GM19467 (cell line): ENCODE measurements at regions not wholly inside any gene's neighbourhood (a gene's known extent, or its start where the extent isn't known, plus 50 kb on each side); places are given as distances from the start of the nearest gene placed in this dataset.

Experiments used
- ATAC-seq: cut with Tn5 transposase; IDR thresholded peaks from one replicate; pipeline ENCODE4 v1.9.1; 2021; ENCODE audit warnings: mild to moderate bottlenecking, moderate library complexity; ENCODE audit not compliant: unreplicated experiment

DNA sequence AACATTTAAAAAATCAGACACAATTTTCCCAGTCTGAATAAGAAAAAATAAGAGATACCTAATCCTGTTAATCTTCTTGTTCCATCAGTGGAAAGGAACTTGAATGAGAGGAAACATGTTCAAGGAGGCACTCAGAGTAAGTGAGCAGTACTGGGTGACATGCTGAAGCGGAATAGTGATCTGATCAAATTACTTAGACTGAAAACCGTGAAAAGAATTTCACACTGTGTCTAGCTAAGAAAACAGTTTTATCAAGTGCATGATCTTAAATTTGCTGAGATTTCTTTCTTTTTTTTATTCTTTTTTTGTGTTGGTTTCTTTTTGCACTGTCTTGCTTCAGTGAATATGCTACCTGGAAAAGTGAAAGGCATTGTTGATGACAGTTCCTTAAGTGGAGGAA is 249.5 kb upstream of the SLC10A2 start:
- ATAC-seq, result no peak

DNA sequence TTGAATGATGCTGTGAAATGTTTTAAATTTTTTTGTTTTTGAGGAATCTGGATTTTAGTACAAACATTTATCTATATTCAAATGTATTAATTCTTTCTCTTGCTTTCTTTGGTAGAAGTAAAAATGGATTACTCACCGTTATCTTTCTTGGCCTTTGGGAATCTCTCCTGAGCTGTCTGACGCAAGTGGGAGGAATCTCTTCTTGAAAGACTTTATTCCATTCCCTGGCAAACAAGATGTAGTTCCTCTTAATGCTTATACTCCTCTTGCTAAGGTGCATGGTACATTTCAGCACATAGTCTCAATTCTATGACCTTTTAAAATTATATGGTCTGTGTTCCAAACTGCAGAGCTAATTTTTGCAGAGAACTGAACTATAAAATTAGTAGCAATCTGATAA is 246.2 kb upstream of the SLC10A2 start:
- ATAC-seq, result no peak

- no peak for ATAC-seq
These were observed 242.4 kb upstream of the SLC10A2 start for GRCh38 chr13:103308667-103309066.

DNA sequence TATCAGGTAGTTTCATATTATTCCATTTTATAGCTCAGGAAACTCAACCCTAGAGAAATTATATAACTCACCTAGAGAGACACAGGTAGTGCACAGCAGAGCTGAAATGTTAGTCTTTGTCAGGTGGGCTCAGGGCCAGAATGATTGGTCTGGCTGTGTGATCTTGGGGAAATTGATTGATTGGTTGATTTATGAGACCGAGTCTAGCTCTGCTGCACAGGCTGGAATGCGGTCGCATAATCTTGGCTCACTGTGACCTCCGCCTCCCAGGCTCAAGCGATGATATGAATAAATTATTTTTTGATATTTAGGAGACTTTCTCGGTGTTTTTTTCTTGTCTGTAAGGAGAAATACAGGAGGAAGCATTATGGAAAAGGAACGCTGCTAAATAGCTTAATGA is 239.9 kb upstream of the SLC10A2 start:
- no peak for ATAC-seq

- ATAC-seq, result no peak
These were observed 236.9 kb upstream of the SLC10A2 start for GRCh38 chr13:103303078-103303651.

DNA sequence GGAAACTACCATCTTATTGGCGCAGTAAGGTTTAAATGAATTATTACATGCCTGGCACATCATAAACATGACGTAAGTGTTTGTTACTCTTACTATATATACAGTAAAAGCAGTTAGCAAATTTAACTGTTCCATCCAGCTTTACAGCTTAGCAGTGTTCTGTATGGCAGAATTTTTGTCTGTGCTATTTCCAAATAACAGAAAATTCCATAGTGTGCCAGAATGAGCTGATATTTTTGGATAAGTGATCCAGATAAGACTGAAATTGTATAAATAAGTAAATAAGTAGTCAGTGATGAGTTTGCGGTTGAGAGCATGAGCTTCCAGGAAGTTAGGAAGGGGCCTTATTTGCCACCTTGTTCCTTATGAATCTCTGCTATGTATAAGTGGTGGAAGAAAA is 236.5 kb upstream of the SLC10A2 start:
- no peak for ATAC-seq

DNA sequence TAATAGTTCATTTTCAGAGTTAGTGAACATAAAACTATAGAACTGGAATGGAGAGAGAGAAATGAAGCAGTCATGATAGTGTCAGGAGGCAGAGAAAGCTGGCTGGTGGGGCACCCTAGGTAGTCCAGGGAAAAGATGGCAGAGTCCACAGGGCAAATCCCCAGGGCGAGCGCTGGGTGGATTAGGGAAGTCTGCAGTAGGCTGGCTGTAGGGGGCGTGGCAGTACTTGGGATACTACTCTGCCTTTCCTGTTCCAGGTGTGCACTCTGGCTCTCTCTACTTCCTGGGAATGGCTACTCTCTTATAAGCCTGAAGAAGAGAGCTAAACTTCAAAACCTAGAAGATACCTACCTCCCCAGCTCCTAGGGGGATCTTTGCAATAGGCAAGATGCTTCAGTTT is 232.9 kb upstream of the SLC10A2 start:
- ATAC-seq, result no peak

DNA sequence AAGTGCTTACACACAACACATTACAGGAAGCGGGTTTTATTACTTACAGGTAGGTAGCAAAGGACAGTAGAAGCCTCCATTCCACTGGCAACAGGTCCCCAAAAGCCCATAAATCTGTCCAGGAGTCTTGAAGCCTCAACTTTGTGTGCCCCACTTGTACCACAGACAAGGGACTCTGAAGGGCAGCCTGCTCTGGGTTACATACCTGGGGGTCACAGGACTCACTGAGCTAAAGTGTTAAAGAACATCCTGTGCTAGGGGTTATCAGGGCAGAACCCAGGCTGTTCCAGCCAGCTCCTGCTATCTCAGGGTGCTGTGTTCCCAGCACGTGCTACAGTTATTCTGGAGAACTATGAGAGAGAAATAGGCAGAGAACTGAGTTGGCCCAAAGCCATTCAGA is 230.9 kb upstream of the SLC10A2 start:
- ATAC-seq, result no peak

- ATAC-seq, result no peak
These were observed 225.8 kb upstream of the SLC10A2 start for GRCh38 chr13:103291798-103292572.

DNA sequence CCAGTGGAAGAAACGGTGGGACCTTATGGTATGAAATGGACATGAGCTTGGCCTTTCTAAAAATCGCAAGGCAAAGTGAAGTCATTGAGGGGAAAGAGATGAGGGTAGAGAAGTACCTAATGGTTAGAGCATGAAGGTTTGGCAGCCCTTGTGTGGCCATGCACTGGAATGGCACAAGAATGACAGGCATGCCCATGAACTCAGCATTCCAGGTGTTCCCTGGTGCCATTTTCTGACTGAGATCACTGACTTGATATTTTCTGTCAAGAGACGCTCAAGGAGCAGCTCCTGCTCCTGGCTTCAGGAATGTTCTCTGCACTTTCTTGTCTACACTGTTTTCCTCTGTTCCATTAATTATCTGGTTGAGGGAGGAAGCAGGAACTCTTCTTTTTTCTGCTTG is 225.0 kb upstream of the SLC10A2 start:
- ATAC-seq, result no peak

DNA sequence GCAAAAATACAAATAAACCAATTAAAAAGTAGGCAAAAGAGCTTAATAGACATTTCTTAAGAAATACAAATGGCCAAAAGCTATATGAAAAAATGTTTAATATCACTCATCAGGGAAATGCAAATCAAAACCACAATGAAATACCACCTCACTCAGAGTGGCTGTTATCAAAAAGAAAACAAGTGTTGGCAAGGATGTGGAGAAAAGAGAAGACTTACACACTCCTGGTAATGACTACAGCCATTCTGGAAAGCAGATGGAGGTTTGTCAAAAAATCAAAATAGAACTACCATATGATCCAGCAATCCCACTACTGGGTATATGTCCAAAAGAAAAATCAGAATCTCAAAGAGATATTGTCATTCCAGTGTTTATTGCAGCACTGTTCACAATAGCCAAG is 223.5 kb upstream of the SLC10A2 start:
- ATAC-seq, result no peak

DNA sequence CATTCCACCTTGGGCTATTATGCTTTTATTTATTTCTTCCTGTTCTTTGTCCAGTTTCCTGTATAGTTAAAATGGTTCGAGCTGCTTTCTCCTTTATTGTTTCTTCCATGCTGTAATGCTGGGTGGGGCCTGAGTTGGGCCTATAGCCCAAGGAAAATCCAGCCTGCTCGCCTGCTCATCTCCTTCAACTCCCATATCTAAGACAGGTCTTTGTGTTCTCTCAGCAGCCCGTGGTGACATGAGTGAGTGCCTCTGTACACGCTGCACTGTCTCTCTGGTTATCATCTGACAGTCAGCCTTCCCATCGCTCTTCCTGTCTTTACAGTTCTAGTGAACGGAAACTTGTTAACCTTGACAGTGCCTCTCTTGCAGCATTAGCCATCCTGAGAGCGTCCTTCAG is 221.9 kb upstream of the SLC10A2 start:
- no peak for ATAC-seq

DNA sequence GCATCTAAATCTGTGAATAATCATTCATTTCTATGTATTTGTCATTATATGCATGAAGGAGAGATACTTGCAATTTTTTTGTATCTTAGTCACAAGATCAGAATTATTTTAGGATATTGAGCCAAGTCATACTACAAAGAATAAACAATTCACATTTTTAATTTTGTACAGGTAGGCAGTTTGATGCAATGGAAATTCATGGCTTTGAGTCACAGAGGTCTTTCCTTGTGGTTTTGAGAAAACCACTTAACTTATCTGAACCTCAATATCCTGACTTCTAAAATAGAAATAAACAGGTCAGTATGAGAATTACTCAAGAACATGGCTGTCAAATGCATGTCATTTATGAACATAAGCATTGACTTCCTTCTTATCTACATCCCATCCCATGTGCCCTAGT is 221.4 kb upstream of the SLC10A2 start:
- no peak for ATAC-seq

DNA sequence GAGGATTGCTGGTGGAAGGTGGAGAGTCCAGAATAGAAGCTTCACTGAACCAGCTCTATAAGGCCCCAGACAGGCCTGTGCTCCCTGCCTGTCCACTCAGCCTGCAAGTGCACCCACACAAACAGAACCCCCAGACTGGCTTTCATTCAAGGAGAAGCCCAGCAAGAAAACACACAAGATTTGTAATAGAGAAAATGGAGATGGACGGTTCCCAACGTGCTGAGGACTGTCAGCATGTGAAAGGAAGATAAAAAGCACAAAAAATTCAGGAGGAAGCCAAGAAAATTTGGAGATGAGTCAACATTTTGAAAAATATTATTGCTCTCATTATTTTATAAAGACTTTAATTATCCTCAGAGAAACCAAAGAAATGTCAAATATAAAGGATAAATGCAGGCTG is 218.2 kb upstream of the SLC10A2 start:
- ATAC-seq, result no peak

- no peak for ATAC-seq
These were observed 217.2 kb upstream of the SLC10A2 start for GRCh38 chr13:103283451-103283820.

GRCh38 chr13:103282571-103283450 is 216.6 kb upstream of the SLC10A2 start:
- no peak for ATAC-seq

DNA sequence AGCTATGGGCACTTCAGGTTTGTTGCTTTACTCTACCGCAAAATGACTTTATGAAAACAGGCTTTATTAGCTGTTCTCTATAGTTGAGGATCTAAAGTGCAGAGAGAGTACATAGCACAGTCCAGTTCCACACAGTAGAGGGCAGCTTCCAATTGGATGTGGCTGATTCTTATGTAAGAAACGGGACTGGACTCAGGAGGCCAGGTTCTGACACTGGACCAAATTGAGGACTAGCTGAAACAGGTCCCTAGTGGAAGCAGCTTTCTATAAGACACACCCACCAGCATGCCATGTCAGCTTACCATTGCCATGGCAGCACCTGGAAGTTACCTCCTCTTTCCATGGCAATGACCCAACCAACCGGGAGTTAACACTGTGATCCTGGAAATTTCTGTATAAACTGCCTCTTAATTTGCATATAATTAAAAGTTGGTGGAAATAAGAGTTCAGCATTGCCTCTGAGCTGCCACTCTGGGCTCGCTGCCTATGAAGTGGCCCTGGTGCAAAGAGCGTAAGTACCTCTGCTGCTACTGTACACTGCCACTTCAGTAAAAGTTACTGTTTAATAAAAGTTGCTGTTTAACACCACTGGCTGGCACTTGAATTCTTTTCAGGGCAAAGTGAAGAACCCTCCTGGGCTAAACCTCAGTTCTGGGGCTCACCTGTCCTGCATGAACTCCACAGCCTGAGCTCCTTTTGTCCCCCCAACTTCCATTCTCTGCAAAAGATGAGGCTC is 211.9 kb upstream of the SLC10A2 start:
- ATAC-seq, result no peak

DNA sequence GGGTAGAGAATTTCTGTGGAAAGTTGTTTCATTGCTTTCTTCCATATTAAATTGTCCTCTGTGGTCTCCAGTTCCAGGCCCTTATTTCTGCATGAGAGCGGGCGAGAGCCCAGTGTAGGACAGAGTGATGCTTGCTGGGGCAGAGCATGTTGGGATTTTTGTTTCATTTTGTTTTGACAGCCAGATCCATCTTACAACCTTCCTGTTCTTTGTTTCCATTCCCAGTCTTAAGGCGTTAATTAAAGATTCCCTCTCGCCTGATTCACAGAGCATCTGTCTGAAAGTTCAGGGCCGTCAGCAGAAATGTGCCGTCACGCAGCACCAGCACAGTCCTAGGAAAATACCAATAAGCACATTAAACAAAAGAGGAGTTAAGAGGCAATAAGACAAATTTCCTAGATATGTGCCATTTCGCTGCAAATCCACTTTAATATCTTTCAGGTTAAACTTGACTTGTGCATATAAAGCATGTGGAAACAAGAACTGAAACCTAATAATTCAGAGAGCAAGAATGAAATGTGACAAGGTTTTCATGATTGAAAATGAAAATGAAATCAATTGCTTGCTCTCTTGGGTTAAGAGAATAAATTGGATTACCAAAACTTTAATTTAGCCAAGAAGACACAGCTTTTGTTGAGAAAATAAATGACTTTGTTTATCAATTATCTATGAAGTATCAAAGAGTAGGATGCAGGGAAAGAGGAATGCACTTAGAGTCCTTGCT is 210.7 kb upstream of the SLC10A2 start:
- peak; percentile 89 for ATAC-seq

- ATAC-seq, result no peak
These were observed 209.5 kb upstream of the SLC10A2 start for GRCh38 chr13:103275722-103276121.

GRCh38 chr13:103275081-103275480 is 208.9 kb upstream of the SLC10A2 start:
- ATAC-seq, result no peak

GRCh38 chr13:103273825-103274224 is 207.6 kb upstream of the SLC10A2 start:
- ATAC-seq, result no peak
